Hematopoietic multipotent progenitor cell (in vitro differentiated cells): ENCODE measurements at regions not wholly inside any gene's neighbourhood (a gene's known extent, or its start where the extent isn't known, plus 50 kb on each side); places are given as distances from the start of the nearest gene placed in this dataset.

Experiments
- DNase-seq, 3 donors: peaks; one replicate each; pipeline ENCODE4 v3.0.0-alpha.2; 2011 to 2015; ENCODE audit warnings: low read depth in 2 of 3, low spot score in 2 of 3

DNA sequence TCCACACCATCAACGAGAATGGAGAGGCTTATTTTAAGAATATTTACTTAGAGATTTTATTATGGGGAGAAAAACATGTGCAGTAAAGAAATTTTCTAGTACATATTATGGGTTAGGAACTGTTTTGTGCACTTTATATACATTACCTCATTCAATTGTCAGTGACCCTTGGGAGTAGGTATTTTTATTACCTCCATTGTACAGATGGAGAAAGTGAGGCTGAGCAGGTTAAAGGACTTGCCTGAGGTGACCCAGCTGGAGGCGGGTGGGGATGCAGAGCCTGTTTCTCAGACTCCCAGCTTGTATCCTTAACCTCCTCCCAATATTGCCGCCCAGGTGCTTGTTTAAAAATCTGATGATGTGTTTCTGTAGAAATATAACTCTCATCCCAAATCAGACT, 356.7 kb downstream of the HRH4 start:
- no peak for DNase-seq

DNA sequence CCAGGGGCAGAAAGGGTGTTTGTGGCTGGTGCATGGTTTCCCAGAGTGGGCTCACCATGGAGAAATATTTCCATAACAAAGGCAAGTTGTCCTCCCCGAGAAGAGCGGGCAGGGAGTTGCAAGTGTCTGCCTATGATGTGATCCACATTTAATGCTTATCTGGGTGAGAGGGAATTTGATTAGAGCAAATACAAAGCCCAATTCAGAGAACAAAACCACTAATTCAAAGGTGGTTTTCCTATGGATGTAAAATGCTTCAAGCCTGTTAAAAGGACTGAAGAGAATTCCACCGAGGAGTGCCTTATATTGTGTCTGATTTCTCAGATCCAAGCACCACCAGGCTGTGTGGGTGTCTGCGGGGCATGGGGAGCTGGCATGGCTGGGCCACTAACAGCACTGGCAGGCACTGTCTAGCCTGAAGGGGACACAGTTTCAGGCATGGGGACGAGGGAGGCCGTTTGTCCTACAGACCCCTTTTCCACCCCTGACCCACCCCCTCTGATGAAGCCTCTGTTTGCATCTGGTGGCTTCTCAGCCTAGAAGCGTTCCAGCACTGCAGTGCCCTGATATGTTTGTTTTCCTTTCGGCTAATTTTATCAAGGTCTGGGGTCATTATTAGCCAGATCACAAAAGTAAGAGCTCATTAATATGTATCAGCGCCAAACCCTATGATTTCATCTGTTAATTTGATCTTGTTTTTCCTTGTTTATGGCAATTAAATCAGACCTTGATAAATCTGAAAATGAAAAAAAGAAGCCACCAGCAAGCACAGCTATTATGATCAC, 357.3 kb downstream of the HRH4 start:
- no peak for DNase-seq

DNA sequence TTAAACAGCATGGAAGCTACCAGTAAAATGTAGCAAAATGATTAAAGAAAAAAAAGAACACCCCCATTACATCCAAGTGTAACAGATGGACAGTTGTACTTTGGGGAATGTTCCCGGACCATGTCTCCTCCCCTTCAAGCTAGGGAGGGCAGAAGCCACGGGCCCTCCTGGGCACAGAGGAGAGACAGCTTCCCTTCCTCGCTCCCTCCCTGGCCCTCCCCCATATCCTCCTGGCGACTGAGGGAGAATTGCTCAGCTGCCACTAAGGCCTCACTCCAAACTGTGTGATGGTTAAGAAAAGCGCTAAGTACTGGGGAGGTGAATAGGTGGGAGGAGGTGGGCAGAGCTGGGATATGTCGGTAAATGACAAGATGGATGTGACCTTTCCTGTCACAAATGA, 358.0 kb downstream of the HRH4 start:
- DNase-seq: no peak

DNA sequence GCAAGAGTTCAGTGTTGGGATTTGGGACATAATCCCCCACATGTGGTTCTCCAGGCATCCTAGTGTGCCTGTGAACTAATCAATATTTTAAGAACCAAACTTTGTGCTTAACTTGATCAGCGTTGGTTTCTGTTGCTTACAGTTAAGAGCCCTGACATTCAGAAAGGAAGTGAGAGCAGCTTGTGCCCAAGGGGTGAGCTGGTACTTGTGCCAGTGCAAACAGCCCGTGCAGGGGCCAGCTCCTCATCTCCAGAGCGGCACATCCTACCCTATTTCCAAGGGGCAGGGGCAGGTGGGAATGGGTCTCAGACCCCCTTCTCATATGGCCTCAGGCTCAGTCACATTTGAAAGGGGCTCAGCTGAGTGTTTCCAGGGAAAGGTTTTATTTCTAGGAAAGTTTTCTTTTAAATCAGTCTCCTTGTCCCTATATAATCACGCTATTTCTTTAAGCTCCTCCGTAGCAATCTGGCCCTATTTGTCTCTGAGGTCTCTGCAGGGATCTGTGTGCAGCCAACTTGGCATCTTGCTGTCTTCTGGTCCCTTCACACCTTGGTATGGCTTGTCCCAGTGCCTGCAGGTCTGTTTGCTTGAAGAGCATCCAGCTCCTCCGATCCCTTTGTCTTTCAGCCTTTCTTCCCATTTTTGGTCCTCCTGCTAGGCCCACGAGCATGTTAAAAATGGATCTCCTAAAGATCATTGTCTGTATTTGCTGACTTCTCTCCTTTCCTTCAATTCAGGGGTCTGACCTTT, 358.9 kb downstream of the HRH4 start:
- DNase-seq: no peak

DNA sequence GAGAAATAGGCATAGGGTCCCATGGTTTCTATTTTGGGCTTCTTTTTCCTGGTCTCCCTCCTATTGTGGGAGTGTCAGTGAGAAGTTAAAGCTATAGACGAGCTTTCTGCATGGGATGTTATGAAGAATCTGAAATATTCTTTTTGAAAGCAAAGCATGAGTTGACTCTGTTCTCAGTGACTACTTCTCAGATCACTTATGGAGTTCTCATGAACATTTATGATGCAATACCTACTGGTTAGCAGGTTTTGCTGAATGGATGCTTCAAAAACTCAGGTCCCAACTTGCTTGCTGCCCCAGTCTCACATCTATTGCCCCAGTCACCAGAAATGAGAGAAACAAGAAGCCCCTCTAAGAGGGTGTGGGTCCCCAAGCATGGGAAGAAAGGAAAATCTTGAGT, 365.0 kb downstream of the HRH4 start:
- DNase-seq: no peak

DNA sequence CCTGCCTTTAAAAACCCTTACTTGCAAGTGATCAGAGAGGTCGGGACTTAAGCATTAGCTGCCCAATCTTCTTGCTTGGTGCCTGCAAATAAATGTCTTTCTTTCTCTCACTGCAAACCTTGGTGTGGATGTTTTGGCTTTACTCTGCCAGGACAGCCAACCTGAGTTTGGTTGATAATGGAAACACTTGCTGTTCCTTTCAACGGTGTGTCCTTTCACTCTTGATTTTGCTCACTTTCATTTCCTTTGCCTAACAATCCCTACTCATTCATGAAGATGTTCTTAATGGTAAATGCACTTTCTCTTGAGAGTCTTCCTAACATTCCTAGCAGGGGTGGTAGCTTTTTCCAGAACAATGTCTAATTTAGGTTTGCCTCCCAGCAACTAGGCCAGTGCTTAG, 366.2 kb downstream of the HRH4 start:
- DNase-seq: no peak

DNA sequence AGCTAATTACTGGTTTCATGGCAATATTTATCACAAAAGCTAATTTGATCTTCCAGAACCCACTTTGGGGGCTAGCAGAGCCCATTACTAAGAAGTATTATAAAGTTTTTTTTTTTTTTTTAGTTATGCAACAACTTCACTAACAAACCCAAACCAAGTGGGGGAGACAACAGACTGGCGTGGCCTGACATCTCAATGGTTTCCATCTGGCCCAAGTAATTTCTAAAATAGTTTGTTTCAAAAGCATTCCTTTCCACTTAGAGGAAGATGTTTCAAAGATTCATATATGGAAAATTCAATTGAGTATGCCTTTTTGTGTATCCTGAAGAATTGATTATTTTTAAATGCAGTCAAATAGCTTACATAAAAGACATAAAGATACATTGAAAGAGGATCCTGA, 367.1 kb downstream of the HRH4 start:
- DNase-seq: no peak

DNA sequence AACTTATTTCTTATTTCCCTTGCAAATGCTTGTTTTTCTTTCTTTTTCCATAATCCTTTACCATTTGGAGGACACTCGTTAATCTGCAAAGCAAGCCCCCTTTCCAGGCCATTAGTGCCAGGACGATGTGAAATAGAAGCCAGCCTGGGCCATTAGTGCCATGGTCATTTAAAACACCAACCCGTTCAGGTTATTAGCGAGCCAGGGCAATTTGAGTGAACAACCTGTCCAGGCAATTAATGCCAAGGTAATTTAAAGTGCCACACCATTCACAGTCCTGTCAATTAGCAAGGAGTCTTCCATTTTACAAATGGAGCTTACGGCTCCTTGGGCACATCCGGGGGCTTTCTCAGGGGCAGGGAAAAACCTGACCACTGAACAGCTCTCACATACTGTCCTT, 370.6 kb downstream of the HRH4 start:
- no peak for DNase-seq

DNA sequence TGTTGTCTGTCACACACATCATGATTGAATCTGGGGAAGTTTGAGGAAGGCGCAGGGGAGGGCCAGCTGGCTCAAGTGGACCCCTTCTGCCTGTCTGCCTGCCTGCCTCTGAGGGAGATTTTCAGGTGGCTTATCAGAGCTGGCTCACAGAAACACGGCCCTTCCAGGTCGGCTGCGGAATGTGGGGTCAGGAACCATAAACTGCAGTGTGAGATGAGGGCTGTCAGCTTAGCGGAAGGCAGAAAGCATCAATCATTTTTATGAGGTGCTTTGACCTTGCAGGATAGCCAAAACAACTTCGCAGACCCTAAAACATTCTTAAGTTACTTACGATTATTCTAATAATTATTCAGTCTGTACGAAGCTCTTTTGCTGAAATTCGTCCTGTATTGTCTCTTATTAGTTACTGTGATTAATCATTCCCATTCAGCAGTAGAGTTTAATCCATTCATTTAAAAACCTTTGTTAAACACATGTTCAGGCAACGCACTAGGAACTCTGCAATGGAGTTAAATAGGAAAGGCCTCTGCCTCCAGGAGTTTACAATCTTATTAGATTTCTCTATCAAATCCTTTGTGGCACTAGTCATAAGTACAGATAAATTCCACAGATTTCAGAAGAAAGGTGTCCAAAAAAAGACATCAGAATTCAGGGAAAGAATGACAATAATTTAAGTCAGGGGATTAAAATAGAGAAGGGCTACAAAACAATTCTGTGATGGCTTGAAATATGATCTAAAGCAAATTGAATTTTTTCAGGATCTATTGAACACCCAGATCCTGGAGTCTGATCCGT, 371.6 kb downstream of the HRH4 start:
- DNase-seq: no peak

DNA sequence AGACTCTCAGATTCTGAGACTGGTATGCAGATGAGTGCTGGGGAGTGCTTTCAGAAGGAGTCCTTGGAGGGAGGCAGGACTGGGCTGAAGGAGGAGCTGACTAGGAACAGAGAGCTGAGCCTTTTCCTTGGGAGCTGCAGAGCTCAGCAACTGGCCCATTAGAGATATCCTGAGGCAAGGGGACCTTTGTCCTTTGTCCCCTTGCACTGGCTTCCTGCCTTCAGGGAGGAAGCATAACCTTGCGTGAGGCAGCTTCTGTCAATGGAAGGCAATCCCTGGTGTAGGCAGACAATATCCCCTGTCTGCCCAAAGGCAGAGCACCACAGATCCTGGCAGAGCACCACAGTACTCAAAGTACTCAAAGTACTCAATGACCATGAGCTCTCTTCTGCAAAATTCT, 375.3 kb downstream of the HRH4 start:
- DNase-seq: no peak

DNA sequence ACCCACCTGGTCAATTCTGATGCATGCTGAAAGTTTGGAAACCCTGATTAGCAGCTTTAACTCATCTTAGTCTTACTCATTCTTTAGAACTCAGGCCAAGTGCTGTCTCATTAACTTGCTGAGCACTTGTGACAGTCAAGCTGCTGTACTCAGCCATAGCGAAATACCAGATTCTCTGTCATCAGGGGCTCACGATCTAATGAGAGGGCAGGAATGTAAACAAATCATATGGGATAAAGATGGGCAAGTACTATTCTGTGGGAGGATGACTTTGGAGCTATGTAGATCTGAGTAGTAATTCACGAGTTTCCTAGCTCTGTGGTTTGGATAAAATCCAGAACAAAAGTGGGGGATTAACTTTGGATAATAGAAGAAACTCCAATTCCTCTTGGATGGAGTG, 376.6 kb downstream of the HRH4 start:
- DNase-seq: no peak

DNA sequence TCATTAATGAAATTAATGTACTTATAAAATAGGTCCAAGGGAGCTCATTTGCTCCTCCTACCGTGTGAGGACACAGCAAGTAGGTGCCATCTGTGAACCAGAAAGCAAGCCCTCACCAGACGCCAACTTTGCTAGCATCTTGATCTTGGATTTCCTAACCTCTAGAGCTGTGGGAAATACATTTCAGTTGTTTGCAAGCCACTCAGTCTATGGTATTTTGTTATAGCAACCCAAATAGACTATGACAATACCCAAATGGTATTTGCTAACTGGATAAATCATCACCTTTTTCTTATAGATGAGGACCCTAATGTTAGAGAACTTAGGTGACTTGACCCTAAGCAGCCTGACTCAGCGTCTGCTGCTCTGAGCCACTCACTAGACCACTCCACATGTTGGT, 379.6 kb downstream of the HRH4 start:
- DNase-seq: no peak

DNA sequence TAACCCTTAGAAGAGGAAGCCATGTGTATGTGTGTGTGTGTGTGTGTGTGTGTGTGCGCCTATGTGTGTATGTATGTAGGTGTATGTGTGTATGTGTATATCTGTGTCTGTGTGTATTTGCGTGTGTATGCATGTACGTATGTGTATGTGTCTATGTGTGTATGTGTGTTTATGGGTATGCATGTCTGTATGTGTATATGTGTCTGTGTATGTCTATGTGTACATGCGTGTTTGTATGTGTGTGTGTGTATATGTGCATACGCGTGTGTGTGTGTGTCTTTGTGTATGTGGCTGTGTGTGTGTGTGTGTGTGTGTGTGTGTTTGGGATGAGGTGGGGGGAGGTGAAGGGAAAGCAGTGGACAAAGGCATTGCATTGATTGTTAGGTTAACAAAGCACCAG, 380.2 kb downstream of the HRH4 start:
- DNase-seq: no peak

DNA sequence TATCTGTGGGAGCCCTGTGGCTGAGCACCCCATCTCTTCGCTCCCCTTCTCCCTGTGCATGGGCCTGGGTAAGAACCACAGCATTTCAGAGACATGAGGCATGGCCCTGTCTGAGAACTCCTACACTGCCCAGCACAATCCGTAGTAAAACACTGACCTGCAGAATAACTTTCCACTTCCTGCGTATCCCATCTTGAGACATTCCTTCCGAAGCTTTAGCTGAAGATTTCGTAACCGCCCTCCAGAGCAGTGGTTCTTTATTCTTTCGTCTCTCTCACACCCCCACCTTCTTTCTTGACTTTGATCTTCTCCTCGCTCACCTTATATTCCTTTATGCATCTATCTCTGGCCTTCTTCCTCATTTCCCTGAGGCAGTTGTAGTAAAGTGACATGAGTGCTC, 381.1 kb downstream of the HRH4 start:
- DNase-seq: no peak

DNA sequence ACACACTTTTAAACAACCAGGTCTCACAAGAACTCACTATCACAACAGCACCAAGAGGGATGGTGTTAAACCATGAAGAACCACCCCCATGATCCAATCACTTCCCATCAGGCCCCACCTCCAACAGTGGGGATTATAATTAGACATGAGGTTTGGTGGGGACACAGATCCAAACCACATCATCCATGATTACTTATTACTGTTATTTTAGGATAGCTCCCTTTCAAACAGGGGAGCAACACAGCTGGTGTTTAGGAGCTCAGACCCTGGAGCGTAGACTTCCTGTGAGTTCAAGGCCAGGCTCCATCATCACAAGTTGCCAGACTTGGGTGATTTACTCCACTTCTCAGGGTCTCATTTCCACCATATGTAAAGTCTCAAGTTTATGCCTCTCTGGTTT, 382.7 kb downstream of the HRH4 start:
- DNase-seq: no peak

DNA sequence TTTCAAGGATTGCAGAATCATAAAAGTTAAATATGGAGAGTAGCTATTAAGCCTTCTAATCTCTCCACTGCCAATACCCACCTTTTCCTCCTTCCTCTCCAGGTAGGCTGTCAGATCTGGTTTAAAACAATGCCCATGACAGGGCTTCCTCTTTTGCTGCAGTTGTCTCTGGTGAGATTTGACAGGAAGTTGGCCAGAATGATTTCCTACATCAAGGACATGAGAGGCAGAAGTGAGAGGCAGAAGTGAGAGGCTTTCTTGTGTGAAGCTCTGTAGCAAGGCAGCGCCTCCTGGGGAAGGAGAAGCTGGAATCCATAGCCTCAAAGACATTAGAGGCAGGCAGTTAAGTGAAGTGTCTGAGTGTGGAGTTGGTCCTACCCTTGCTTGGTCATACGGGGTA, 385.7 kb downstream of the HRH4 start:
- DNase-seq: peak in 1 of 3 donors; percentile 15

DNA sequence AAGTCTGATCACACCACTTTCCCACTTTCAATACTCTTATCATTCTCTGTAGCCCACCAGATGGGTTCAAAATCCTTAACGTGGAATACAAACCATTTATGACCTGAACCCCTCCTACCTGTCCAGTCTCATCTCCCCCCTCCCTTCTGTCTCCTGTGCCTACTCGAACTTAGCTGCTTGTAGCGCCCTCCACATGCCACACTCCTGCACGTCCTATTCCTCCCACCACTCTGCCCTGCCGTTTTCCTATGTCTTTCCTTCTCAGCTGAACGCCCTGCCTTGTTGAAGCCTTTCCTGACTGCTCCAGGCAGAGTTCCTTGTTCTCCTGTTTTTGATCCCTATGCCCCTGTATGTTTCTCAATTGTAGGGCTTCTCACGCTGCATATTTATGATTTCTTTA, 390.1 kb downstream of the HRH4 start:
- DNase-seq: no peak

DNA sequence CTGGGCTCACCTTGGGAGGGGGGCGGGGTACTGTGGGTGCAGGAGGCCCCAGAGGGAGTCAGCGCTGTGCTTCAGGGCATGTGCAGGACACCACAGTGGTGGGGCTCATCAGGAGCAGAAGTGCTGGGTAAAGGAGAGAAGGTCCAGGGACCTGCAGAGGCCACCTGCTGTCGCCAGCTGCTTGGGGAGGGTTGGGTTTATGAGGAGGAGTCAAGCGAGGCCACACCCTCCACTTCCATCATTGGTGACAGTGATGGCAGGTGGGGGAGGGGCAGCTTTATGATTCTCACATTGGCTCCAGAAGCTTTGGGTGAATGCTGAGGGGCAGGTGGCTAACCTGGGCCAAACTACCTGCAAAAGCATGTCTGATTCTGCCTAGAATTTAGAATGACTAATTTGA, 392.6 kb downstream of the HRH4 start:
- no peak for DNase-seq

DNA sequence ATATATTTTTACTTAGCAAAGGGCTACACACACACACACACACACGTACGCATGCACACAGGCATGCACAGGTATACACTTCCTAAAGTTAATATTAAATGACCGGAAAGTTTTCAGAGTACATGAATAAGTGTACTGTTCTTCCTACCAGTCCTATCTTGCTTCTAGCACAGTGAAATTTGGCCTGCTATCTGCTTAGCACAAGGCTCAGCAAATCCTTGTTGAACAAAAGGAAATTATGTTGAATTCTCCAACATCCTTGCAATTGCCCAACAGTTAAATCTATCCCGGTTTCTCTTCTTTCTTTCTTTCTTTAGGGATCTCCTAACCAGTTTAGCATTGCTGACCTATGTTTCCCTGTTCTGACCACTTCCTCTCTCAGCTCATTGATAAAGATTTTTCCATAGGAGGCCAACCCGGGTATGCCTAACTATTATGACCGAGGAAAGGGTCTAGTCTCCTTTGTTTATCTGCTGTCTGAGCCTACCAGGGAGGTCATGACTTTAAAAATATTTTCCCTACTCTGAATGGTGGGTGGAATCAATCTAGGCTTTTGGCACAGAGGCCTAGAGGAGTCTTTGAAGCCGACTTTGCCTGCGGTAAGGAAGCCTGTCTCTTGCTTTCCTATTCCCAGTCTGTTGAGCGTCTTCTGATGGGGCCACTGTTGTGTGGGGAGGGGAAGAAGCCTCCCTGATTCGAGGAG, 400.7 kb downstream of the HRH4 start:
- DNase-seq: no peak

DNA sequence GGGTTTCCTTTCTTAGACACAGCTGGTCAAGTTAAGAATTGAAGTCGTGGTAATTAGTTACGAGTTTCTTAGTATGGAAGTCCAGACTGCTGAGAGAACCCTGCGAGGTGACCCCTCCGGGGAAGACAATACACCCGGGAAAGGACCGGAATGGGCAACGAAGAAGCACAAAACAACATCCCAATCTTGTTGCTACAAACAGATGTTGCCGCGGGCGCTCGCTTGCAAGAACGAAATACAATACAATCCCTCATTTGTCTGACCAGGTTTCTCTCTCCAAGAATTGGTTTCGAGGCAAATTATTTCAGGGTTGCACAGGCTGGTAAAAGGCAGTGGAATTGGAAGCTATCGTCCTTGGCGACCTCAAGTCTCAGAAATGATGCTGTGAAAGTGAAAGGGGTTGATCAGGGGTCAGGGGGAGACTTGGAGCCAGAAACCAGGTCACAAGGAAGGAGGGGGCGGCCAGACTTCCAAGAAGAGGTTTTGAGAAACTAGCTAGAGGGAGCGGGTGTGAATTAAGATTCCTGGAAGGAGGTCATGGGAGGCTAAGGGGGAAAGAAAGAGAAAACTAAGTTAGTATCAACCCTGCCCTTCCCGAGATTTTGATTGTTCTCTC, 401.9 kb downstream of the HRH4 start:
- DNase-seq: no peak

DNA sequence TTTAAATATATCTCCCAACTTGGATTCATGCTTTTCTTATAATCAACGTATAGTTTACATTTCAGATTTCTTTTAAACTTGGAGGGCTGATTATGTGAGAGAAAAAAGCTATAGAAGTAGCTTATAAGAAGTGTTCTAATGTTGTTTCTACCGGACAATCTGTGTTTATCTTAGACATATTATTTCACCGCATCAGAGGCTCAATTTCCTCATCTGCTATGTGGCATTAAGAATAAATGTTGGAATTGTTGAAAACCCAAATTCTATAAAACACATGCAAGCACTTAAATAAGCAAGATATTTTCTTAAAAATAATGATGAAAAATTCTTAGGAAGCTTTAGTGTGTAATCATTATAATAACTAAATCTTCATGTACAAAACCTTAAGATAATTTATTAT, 407.9 kb downstream of the HRH4 start:
- DNase-seq: no peak
